NCI-H524 treated with DMSO at 0.1 percent for 48 hours (cell line): ENCODE measurements at regions not wholly inside any gene's neighbourhood (a gene's known extent, or its start where the extent isn't known, plus 50 kb on each side); places are given as distances from the start of the nearest gene placed in this dataset.

Experiments used
- DNase-seq: peaks from one replicate; lab custom pipeline; 2025; lab: John Stamatoyannopoulos, UW

DNA sequence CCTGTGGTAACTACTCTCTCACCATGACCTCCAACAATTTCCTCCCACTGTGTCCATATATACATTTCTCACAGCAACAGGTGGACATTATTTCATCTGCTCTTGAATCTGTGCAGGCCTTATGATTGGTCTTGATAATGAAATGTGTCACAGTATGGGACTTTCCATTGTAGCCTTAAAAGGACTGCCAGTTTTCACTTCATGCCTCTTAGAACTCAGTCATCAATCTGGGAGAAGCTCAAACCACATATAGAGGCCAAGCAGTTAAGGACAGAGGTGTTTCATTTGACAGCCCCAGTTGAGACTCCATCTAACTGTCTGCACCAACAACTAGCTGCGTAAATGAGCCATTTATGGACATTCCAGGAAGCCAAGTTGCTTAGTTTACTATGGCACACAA is 1534.8 kb downstream of the ARAP2 start:
- no peak for DNase-seq

DNA sequence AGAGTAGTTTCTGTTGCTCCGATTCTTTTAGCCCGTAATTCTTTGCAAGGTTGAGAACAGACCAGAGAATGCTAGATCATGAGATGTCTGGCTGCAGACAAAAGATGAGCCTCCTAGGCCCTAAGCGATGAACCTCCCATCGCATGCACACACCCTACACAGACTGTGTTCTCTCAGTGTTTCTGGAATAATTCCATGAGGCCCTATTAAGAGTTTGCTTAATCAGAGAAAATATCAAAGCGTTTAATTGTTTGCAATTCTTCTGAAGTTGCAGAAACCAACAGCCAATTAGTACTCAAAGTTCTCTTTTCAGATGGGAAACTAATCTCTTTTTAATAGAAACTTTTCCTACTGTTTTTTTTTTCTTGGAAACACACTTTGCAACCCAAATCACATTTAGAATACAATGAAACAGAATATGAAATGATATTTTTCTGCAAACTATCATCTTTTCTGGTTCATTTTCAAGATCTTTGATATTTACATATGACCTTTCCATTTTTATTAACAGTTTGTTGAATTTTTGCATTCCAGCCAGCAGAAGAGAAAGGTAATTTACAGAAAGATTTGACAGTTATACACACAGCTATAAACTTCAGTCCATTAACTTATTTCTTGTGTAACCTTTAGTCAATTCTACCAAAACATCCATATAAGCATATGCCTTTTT is 1525.6 kb downstream of the ARAP2 start:
- DNase-seq = no peak

DNA sequence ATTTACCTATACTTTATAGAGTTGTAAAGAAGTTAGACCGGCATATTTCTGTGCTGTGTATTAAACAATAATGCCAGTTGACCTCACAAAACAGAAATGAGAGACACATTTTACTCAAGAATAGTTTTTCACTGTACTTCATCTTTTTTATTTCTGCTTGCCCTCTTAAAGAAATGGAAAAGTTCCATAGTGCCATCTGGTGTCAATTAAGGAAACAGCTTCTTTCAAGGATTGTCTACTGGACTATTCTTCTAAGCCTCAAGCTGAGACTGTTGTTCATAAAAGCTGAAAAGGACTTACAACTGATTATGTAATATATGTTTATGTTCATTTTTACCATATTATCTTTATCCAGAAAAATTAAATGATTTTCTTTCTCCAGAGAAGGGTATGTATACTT is 1523.7 kb downstream of the ARAP2 start:
- peak; percentile 12 for DNase-seq

DNA sequence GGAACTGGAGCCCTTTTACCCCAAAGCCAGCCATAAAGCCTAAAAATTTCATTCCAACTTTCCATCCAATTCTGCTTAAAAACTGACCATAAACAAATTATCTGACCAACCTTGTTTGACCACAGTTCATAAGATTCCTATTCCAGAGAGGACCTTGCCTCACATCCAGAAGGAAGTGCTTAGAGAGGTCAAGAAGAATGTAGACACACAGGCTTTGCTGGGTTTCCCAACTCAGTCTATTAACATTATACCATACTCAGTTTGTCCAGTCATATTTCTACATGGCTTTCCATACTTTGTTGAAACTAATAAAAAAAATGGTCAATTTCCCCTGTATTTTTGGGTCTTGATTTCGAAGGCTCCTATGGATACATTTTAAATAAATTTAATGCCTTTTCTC is 1522.5 kb downstream of the ARAP2 start:
- no peak for DNase-seq

DNA sequence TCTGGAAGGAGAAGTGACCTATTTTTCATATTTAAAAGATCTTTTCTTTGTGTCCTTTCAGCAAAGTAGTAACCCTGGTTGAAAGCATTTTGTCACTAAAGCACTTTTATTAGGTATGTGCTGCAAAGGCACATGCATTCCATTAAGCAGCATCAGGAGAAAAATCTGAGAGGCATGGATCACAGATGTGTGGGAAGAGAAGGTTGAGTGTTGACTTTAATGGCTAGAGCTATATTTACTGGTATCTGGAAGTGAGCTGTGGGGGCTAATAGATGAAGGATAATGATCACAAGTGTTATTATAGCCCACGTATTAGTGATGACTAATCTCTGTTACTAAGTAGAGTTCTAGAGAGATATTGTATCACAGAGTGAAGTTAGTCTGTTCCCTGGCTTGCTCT is 1520.7 kb downstream of the ARAP2 start:
- DNase-seq = no peak

DNA sequence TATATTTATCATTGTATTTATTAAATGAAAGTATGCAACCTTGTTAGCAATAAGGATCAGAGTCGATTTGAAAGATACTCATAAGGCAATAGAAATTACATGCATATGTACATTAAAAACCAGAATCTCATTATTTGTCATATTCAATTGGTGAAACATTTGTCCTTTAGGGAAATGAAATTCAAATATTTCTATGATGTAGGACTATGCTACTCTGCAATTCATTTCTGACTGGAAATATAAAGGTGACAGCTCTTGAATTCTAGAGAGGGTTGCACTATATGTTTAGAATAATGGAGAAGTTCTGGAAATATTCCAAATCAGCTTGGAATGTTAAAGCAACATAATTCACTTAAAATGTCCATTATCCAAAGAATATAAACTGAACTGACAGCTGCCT is 1519.8 kb downstream of the ARAP2 start:
- DNase-seq = no peak

DNA sequence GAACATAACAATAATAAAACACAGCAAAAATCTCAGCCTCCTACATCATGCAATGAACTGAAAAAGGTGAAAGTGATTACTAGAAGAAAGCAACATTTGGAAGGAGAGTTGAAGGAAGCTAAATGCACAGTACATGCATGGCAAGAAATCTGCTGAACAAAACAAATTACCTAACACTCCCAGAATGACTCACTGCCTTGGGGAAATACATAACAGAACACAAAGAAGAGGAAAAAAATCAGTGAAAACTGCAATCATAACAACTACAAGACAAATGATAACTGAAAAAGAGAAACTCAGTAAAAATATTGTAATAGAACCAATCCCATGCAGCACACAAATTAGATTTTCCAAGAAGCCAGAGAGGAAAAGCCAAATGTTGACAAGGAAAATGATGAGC is 1513.2 kb downstream of the ARAP2 start:
- no peak for DNase-seq

DNA sequence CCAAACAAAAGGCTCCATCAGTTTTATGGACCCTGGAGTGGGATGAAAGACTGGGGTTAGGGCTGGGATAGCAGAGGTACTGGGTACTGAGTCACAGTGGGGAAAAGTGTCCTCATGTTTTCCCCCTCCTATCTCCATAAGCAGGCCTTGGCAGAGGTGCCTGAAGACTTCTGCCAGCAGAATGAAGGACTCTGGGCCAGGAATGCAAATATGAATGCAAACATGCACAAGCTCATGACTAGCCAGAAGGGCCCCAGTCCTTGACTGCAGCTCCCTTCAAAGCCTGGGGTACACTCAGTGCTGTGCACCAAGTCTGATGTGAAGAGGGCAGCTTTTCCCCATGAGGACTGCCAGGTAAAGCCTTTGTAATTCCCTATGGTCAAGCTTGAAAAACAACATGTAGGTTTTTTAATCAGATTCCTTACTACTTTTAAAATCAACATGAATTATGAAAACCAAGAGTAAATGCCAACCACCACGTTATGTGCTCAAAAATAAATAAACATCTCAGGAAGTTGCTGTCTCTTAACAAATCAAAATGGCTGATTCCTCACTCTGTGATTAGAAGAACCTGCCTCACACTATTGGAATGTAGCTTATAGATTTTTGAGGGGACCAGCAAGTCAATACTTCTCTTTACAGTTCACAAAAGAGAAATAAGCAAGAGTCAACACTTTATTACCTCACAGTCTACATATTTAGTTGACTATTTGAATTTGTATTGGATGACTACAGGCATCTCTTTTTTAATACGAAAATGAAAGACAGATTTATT is 1512.0 kb downstream of the ARAP2 start:
- DNase-seq = no peak

DNA sequence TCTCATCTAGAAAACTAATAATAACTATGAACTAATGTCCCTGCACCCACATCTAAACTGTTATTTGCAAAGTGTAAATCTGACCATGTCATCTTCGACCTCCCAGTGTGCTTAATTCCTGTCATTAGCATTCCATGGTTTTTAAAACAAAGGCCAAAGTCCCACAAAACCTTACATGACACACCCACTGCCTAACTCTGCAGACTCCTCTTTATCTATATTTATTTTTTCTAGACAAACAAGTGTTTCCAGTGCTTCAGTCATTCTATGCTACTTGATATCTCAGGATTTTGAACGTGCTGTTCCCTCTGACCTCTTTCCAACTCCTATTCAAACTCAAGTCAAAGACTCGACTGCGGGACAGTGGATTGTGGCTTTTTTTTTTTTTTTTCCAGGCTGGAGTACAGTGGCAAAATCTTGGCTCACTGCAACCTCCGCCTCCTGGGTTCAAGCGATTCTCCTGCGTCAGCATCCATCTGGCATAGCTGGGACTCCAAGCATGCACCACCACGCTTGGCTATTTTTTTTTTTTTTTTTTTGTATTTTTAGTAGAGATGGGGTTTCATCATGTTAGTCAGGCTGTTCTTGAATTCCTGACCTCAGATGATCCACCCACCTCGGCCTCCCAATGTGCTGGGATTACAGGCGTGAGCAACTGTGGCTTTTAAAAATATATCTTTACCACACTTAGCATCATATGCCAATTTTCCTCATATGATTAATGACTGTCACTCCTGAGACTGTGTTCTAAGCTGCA is 1511.0 kb downstream of the ARAP2 start:
- no peak for DNase-seq

DNA sequence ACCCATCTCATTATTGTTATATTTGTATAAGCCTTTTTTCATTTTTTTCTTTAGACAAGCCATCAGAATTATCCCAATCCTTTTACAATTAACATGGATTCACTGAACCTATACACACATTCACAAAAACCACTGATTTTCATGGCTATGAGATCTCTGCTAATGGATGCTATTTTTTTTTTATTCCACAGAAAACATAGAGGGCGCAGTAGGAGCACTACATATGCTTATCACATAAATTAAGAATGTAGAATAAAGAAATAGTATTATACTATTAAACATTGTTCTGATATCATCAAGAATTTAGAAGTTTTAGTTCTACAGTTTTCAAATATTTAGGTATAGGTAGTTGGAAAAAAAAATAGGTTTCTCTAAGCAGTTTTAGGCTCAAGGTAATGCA is 1477.4 kb downstream of the ARAP2 start:
- DNase-seq = no peak

DNA sequence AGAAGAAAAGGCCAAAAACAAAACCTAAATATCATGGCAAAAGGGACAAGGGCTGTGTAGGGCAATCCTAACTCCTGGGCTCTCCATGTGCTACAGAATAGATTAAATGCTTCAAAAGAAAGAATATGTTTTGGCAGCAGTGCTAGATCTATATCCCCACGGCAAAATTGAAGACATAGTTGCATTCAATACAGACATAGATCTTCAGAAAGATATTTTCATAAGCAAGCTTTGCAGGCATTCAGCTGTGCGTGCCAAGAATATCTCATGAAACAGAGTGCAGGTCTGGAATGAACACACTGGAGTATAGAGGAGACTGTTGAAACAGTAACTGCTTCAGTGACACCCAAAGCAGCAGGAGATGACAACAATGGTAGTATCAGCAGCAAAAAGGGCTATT is 1476.9 kb downstream of the ARAP2 start:
- DNase-seq = no peak

DNA sequence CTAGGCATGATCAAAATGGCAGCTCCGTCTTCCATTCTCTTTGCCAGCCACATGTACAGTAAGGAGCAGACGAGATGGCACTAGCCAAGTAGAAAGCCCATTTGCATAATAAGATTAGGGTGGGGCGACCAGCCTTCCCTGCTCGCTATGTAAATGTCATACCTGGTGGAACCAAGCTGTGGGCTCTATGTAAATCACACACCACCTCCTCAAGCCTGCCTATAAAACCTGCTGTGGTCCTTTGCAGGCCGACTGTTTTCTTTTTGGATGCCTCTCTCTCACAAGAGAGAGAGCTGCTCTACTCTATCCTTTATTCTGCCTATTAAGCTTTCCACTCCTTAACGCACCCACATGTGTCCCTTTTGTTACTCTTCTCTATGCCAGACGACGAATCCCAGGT is 1472.7 kb downstream of the ARAP2 start:
- DNase-seq = no peak

DNA sequence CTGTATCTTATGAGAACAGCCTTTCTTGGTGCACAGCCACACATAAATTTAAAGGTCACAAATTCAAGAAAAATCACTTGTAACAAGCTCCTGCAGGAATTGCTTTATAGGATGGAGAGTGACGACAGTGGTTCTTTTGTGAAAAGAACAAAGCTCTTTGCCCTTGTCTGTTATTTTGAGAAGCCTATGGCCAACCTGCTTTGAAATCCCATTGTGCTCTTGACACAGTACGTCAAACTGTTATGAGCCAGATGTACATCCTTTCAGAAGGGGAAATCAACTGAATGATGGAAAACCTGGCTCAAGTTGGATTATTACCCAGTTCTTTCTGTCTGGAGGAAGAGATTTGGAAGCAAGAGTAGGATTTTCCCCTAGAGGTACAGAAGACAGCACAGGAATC is 1454.2 kb downstream of the ARAP2 start:
- DNase-seq = no peak

DNA sequence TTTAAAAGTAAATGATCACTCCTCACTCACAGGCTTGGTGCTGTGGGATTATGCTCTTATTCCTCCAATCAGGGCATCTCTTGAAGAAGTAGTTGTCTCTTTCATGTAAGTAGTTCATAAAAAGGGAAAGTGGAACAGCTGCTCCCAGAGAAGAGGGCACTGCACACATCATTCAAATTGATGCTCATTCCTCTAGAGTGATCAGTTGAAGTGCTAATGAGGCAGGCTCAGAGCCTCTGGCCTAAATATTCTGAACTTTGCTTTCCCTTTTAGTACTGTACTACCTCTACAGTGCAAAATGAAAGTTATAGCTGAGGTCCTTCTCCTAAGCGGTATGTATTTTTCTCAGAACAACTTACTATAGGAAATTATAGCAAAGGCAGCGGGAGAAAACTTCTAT is 1453.1 kb downstream of the ARAP2 start:
- no peak for DNase-seq

DNA sequence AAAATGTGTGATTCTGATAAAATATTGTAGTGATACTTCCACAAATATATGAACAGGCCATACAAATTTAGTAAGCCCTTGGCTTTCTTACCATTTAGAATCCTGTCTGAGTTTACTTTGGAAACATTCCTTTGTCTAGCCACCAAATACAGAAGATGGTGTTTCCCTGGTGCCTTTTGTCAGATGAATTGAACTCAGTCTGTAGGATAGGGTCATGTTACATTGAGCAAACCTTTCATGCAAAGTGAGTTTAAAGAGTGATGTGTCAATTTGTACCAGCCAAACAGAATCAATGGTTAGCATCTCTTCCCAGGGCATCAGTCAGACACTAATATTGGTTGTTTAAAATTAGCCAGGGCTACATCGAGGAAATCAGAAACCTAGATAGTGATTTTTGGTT is 1443.4 kb downstream of the ARAP2 start:
- no peak for DNase-seq

DNA sequence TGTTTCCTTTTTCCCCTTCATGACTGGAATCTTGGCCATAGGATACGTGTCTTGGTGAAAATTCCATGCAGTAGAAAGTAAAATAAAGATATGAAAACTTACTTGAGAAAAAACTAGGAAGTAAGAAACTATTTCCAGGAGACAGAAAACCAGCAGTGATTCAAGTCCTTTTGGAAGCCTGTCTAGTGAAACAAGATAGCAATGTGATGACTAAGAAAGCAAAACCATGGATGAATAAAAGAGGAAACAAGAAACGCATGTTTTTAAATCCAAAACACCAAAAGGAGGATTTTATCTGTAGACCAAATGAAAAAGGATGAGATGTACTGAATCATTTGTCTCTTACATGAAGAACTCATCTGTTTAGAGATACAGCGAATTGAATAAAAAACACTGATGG is 1430.0 kb downstream of the ARAP2 start:
- no peak for DNase-seq

DNA sequence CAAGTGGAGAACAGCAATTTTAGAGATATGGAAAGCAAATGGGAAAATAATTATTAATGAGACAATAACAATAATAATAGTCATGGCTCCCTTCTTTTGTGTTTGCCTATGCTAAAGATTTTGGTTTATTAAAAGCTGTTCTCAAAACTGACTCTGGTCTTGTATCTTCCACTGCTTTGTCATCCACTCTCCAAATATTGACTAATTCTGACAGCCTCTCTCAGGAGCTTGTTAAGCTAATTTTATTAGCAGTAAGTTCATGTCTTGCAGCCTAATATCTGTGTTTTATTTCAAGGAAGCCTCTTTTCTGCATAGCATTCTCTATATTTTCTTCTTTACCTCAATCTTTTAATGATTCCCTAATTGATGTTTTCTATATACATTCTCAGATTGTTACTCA is 1419.8 kb downstream of the ARAP2 start:
- DNase-seq = no peak

DNA sequence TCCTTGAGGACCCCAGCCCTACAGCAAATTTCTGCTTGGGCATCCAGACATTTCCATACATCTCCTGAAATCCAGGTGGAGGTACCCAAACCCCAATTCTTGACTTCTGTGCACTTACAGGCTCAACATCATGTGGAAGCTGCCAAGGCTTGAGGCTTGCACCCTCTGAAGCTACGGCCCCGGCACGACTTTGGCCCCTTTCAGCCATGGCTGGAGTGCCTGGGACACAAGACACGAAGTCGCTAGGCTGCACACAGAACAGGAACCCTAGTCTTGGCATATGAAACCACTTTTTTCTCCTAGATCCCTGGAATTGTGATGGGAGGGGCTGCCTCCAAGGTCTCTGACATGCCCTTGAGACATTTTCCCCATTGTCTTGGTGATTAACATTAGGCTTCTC is 1417.7 kb downstream of the ARAP2 start:
- no peak for DNase-seq

DNA sequence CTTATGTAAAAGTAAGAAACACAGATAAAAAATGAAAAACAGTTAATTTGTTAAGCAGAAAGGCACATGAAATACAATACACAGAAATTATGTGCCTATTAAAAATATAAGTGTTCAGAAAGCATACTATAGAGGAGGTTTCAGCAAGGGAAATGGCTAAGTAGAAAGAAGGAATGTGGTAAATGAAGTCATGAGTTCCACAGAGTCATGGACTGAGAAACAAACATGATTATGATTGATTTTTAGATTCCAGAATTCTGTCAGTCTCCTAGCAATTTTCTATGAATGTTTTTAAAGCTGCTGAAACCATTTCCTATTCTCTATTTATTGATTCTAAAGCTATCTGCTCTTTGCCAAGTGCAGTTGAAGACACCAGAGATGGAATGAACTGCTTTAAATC is 1398.4 kb downstream of the ARAP2 start:
- no peak for DNase-seq

DNA sequence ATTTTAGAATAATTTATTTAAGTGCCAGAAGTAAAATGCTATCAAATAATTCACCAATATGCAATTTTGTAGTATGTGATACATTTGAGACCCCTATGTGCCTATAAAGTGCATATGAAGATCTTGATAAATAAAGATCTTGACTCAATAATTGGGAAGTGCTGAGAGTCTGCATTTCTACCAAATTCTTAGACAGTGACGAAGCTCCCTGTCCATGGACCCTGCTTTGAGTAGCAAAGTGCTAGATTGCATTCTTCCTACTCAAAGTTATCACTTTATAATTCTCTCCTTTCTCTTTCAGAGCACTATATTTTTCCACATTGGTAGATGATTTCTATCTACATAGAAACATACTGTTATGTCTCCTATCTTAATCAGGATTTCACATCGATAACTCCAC is 1393.9 kb downstream of the ARAP2 start:
- DNase-seq = no peak

DNA sequence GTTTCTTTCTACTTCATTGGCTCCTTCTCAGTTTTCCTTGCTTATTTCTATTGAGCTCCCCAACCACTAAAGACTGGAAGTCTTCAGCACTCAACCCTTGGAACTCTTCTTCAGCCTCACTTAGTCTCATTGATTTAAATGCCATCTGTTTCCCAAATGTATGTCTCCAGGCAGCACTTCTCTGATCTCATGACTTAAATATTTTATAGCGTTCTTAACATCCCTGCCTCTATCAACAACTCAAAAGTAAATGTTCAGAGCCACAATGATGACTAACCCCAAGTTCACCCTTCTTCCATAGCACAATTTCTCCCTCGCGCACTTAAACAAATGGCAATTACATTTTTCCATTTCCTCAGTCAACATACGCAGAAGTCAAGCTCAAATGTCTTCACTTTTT is 1393.3 kb downstream of the ARAP2 start:
- DNase-seq = no peak

DNA sequence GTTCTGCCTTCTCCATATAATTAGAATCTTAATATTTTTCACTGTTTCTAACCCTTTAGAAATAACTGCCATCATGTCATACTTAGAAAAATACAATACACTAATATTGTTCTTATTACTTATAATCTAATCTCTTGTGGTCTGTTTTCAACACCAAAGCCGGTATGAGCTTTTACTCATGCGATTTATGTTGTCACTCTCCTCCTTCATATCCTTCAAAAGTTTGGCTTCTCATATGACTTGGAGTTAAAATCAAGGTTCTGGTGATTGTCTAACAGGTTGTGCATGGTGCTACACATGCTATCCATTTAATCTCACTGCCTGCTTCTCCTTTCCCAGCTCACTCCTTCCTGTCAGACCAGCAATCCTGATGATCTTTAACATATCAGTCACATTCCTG is 1392.9 kb downstream of the ARAP2 start:
- no peak for DNase-seq

DNA sequence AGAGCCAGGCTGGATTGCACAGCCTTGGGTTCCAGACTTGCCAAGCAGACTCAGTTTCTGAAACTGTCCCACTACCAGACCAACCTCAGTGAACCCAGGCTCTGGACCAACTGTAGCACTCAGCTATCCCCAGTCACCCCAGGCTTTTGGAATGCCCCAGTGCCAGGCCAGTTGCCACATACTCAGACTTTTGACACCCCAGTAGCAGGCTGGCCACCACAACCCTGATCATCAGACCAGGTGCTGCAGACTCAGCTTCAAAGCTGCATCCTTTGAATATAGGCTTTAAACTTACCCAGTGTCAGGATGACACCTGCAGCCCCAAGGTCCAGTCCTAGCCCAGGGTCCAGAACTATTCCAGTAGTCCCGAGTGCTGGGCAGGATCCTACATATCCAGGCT is 1389.9 kb downstream of the ARAP2 start:
- no peak for DNase-seq
